Left renal pelvis (tissue), 4 donors: ENCODE measurements at regions not wholly inside any gene's neighbourhood (a gene's known extent, or its start where the extent isn't known, plus 50 kb on each side); places are given as distances from the start of the nearest gene placed in this dataset.
"Not testable (repeated sequence)": the region's sequence is repeated elsewhere in the genome, so short reads cannot be mapped to it uniquely, and the experiment has no call there.

Experiments used
- DNase-seq, 4 donors: peaks; one replicate each; pipeline ENCODE4 v3.0.0-alpha.2; 2013; ENCODE audit warnings: low read depth in 4 of 4, low spot score in 3 of 4

DNA sequence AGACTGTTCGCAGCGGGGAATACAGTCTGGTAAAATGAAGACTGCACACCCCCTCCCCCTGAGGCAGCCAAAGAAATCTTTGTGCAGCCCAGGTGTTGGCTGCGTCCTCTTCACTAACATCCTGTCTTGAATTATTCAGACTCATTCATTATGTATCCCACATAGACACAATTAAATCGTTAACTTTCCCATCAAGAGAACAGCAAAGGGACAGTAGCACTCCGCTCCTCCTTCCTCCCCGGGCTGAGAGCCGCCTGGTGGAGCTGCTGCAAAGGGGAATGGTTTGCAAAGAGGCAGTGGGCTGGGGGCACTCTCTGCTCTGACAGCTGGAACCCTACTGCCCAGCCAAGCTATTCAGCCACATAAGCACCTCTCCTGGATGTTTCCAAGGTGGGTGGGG is 290.0 kb upstream of the SOX9 start:
- DNase-seq = peak in 1 of 4 donors; percentile 12

DNA sequence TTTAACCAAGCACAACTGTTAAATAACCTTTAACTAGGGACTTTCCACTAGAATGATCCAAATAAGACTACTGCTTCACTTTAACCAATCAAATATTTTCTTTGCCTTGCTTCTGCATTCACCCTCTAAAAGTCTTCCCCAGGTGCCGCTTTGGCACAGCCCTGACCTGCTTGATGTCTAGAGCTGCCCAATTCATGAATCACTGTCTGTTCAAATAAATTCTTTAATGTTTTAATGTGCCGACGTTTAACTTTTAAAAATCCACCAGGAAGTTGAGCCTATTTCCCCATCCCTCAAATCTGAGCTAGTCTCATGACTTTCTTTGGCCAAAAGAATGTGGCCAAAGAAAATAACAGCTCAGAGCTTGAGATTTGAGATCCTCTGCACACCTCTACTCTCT is 277.8 kb upstream of the SOX9 start:
- DNase-seq = no peak

DNA sequence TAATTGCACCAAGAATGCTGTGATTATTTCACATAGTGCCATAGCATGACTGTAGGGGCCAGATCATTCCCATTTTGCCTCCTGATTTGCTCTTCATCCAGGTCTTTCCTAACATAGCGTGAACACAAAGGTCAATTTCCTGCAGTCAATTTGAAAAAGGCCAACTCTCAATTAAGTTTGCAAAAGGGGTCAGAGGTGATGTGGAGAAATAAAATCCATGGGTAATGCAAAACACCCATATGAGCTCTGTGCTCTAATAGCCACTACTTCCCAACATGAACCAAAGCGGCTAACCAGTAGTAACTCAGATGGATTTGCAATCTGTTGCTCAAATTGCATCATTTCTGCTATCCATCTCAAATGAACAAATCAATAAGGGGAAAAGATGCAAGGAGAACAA is 275.5 kb upstream of the SOX9 start:
- no peak for DNase-seq

GRCh38 chr17:71846561-71847110 is 274.2 kb upstream of the SOX9 start:
- no peak for DNase-seq

GRCh38 chr17:71849783-71850768 is 270.7 kb upstream of the SOX9 start:
- DNase-seq = no peak

DNA sequence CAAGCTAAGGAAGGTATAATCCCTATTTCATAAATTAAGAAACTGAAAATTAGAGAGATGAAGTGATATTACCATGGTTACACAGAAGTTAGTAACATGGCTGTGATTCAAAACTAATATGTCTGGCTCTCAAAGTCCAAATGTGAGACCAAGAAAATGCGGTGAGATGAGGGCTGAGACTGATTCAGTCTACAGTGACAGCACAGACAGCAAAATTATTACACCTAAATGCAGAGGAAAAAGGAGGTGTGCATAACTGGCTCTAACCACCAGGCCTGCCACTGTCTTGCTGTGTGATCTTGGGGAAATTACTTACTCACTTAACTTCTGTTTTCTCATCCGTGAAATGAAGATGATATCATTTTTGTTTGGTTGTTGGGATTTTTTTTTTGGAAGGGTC is 270.0 kb upstream of the SOX9 start:
- no peak for DNase-seq

DNA sequence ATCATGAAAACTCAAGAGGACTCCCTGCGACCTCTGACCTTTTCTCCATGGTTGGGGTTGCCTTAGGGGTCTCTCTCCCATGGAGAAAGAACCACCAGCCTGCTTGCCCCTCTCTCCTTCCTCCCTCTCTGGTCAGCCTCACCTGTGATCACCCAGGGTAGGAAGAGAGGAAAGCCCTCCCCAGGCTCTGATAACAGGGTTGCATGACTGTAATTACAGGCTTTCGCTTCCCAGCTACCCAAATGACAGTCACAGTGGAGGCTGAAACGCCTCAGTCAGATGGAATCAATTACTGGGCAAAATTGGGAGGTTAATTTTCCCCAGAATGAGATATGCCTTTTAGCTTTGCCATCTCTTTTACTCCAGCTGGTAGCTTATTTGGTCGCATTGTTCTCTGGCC is 265.8 kb upstream of the SOX9 start:
- DNase-seq = no peak

GRCh38 chr17:71864755-71865154 is 256.1 kb upstream of the SOX9 start:
- DNase-seq = no peak

- no peak for DNase-seq
These were observed 254.7 kb upstream of the SOX9 start for GRCh38 chr17:71866095-71866494.

GRCh38 chr17:71869293-71869692 is 251.5 kb upstream of the SOX9 start:
- no peak for DNase-seq

DNA sequence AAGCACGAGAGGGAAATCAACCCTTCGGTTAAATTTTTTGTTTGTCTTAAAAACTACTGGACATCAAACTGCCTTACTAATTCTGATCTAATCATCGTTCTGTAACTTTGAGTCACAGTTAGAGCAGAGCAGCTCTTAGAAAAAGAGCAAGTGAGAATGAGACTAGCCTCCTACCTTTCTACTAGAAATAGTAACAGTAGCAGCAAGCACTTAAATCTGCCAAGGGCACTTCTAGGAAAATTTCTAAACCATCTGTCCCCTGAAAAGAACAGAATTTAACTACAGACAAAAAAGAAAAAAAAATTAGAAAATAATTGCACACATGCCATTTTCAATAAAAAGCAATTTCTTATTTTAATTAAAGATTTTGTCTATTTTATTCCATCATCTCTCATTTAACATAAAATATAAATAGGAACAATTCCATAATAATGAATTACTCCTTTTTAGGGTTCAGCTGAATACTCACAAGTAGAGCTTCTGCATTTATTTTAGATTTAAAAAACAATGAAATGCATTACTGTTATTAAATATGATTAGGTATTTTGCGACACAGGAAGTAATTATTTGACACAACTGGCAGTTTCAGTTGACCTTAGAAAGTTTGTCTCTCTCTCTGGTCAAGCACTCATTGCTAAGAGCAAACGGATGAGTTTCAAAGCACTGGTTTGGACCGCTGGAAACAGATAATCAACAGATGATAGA is 250.8 kb upstream of the SOX9 start:
- DNase-seq = no peak

DNA sequence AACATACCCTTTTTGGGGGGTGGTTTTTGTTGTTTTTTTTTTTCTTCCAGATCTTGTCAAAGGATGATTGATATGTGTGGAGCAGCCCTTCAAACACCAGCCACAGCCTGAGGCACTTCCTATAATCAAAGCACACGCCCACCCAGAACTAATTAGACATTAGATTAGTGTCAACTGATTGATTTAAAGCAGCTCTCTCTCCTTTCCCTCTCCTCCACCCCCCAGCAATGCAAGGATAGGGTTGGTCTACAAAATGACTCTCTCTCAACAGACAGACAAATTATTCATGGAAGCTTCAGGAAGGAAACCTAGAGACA is 250.3 kb upstream of the SOX9 start:
- DNase-seq = no peak

DNA sequence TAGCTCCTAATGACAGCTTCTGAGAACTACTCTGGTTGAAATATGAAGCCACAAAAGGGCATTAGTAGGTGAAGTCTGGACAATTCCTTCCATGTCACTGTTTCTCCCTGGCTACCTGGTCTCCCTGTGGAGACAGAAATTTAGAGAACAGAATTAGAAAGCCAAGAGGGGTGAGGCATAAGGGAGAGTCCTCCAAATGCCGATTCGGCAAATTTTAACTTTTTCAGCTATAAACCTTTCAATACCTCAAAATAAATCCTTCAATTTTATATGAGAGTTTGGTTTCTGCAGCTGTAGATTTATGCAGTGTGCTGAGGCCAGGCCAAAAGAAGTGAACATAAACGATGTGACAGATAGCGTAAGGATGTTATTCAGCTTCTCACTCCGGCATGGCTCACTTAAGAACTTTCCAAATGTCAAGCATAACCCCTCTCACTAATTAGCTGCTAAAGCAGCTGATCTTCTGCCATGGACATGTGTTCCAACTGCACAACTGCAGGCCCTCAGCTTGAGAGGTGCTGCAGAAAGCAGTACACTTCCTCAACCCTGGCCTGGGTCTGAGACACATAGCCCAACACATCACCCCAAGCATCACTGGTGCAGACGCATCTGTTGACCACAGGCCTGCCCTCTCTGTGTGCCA is 247.9 kb upstream of the SOX9 start:
- no peak for DNase-seq

- DNase-seq = not testable (repeated sequence)
These were observed 246.0 kb upstream of the SOX9 start for GRCh38 chr17:71874773-71875172.

- DNase-seq = no peak
These were observed 242.5 kb upstream of the SOX9 start for GRCh38 chr17:71878271-71878670.

GRCh38 chr17:71878998-71879397 is 241.8 kb upstream of the SOX9 start:
- DNase-seq = no peak

GRCh38 chr17:71881041-71881440 is 239.8 kb upstream of the SOX9 start:
- DNase-seq = no peak

DNA sequence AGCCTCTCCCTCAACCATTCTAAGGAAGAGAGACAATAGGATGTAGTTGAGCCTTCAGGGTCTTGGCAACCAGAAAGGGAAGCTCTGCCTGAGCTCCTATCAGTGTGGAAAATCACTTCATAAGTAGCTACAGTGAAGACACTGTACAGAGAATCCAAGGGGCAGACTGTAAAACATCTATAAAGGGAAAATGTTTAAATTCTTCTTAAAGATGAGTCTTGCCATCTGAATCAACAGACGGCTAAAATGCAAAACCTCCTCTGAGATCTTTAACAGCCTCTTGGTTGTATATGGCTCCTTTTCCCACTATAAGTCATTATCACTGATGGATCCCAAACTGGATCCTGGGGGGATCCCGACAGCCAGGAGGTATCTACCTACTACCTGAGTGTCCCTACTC is 239.2 kb upstream of the SOX9 start:
- DNase-seq = no peak

DNA sequence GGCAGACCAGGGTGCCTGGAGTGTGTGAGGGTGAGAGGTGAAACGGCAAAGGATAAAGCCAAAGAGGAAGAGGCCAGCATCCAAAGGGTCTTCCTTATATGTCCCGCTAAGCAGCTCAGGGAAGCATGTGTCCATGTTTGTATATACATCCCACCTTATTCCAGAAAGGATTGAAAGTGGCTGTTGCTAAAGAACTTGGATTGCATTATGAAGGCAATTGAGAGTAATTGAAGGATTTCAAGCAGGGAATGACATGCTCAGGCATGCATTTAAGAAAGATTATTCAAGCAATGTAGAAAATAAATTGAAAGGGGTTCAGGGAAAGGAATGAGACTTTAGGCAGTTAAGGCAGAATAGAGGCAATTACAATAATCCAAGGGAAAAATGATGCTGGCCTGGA is 237.6 kb upstream of the SOX9 start:
- DNase-seq = no peak

DNA sequence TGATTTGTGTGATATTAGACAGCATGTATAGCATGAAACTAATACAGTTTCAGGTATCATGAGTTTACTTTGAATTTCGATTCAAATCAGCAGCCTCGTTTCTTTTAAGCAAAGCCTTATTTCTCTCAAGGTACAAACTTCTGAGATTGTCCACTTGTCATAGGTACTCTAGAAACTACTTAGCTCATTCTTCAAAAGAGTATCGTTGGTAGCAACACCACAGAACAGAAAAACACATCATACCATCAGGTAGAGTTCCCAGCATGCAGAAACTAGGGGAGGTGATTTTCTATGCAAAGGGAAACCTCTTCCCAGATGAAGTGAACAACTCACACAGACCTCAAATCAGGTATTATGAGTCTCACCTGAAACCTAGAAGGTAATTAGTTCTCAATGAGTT is 237.0 kb upstream of the SOX9 start:
- no peak for DNase-seq

- no peak for DNase-seq
These were observed 235.2 kb upstream of the SOX9 start for GRCh38 chr17:71885662-71886061.
